Left lung (tissue), 4 donors: ENCODE measurements at regions not wholly inside any gene's neighbourhood (a gene's known extent, or its start where the extent isn't known, plus 50 kb on each side); places are given as distances from the start of the nearest gene placed in this dataset.

Source experiments
- ATAC-seq: fragments of 200-7000 bp; cut with Tn5 transposase; one replicate; pipeline ENCODE4 v1.9.1; 2020; ENCODE audit warnings: moderate library complexity
- DNase-seq, 4 donors: peaks; one replicate each; pipeline ENCODE4 v3.0.0-alpha.2; 2013 to 2020
- H3K27ac ChIP-seq, 2 donors: fragments of 200-600 bp; sonication (generic) in 1 of 2; one replicate each; pipeline versions ENCODE4 v1.5.0 to v1.8.0; 2020 to 2021
- H3K27me3 ChIP-seq, 2 donors: fragments of 200-600 bp; sonication (generic) in 1 of 2; one replicate each; pipeline versions ENCODE4 v1.5.0 to v1.8.0; 2020 to 2021
- H3K36me3 ChIP-seq, 2 donors: fragments of 200-600 bp; sonication (generic) in 1 of 2; one replicate each; pipeline versions ENCODE4 v1.5.0 to v1.8.0; 2020 to 2021
- H3K4me1 ChIP-seq, 2 donors: fragments of 200-600 bp; one replicate each; pipeline ENCODE4 v1.8.0; 2021
- H3K4me3 ChIP-seq, 2 donors: fragments of 200-600 bp; sonication (generic) in 1 of 2; one replicate each; pipeline versions ENCODE4 v1.5.0 to v1.8.0; 2020 to 2021; ENCODE audit warnings: mild to moderate bottlenecking in 1 of 2
- H3K9me3 ChIP-seq, 2 donors: fragments of 200-600 bp; sonication (generic) in 1 of 2; one replicate each; pipeline versions ENCODE4 v1.5.0 to v1.8.0; 2020 to 2021
- intact Hi-C, 2 donors: fragments of 100-400 bp; cut with DNase I; formaldehyde crosslinking; loops; one replicate each; pipeline versions ENCODE4 v1.11.2 to v1.14.2; 2022
- TF ChIP-seq, protein P1 (sequence below), 2 donors: fragments of 200-600 bp; sonication (generic) in 1 of 2; IDR thresholded peaks; one replicate each; pipeline versions ENCODE4 v1.5.0 to v1.8.0; 2021; ENCODE audit warnings: antibody characterized with exemption in 2 of 2
- donor health status: DM: no; HTN: yes; CAD: no.
- donor health status: DM: no; HTN: no; CAD: no.

- peak in 2 of 4 donors; percentile 23 to 53 for DNase-seq
- TF ChIP-seq, protein P1, sequence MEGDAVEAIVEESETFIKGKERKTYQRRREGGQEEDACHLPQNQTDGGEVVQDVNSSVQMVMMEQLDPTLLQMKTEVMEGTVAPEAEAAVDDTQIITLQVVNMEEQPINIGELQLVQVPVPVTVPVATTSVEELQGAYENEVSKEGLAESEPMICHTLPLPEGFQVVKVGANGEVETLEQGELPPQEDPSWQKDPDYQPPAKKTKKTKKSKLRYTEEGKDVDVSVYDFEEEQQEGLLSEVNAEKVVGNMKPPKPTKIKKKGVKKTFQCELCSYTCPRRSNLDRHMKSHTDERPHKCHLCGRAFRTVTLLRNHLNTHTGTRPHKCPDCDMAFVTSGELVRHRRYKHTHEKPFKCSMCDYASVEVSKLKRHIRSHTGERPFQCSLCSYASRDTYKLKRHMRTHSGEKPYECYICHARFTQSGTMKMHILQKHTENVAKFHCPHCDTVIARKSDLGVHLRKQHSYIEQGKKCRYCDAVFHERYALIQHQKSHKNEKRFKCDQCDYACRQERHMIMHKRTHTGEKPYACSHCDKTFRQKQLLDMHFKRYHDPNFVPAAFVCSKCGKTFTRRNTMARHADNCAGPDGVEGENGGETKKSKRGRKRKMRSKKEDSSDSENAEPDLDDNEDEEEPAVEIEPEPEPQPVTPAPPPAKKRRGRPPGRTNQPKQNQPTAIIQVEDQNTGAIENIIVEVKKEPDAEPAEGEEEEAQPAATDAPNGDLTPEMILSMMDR (IDR thresholded peaks at IDR 0.05), result no peak
- Histone ChIP-seq H3K4me1 (peaks cover 9 to 34% of the 10 kb centered on the region in 2 donors), H3K27ac (peak overlapping the region; percentile 30 to 54), H3K27me3 (no peaks in the 10 kb centered on the region), H3K36me3 (no peaks in the 10 kb centered on the region), H3K9me3 (no peaks in the 10 kb centered on the region), H3K4me3 (no peak overlapping the region)
- ATAC-seq, result peak; percentile 36
- intact Hi-C loops, result no loop called here
Observed at GRCh38 chr13:40440990-40441820, 225.2 kb downstream of the FOXO1 start.

- H3K4me1 ChIP-seq, result peaks cover 9 to 34% of the 10 kb centered on the region in 2 donors
- H3K36me3 ChIP-seq, result no peaks in the 10 kb centered on the region
- H3K27ac ChIP-seq, result no peak overlapping the region
- TF ChIP-seq, protein P1 (IDR thresholded peaks at IDR 0.05), result no peak
- ATAC-seq, result no peak
- H3K27me3 ChIP-seq, result no peaks in the 10 kb centered on the region
- H3K9me3 ChIP-seq, result no peaks in the 10 kb centered on the region
- intact Hi-C loops, result no loop called here
- DNase-seq, result no peak
- H3K4me3 ChIP-seq, result no peak overlapping the region
Observed at GRCh38 chr13:40442231-40442630, 224.2 kb downstream of the FOXO1 start.

- ATAC-seq (no peak), DNase-seq (no peak)
- H3K4me1 ChIP-seq, result peaks cover 9 to 34% of the 10 kb centered on the region in 2 donors
- H3K36me3 ChIP-seq, result no peaks in the 10 kb centered on the region
- intact Hi-C loops, result no loop called here
- no peak overlapping the region for H3K4me3 ChIP-seq
- TF ChIP-seq, protein P1 (IDR thresholded peaks at IDR 0.05), result no peak
- no peaks in the 10 kb centered on the region for H3K27me3 ChIP-seq
- H3K27ac ChIP-seq, result no peak overlapping the region
- no peaks in the 10 kb centered on the region for H3K9me3 ChIP-seq
Observed at GRCh38 chr13:40442826-40443225, 223.6 kb downstream of the FOXO1 start.

DNA sequence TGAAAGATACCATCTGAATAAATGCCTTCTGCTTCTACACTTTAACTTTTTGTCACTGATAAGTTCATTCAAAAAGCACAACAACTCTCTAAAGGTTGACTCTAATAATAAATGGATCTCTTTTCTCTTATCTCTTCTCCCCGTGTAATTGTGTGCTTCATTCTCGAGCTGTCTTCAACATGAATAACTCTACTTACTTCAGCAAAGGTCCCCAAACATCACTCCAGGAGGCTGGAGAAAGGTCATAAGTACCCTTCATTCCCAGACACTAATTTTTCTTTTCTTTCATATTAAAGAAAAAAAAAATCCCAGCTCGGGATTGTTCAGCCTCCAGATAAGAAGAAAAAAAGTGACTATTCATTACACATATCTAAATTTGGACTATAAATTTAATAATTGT, 222.2 kb downstream of the FOXO1 start:
- H3K9me3 ChIP-seq, result no peaks in the 10 kb centered on the region
- H3K4me3 ChIP-seq, result no peak overlapping the region
- no peaks in the 10 kb centered on the region for H3K27me3 ChIP-seq
- DNase-seq (no peak), ATAC-seq (no peak)
- no peaks in the 10 kb centered on the region for H3K36me3 ChIP-seq
- intact Hi-C loops, result no loop called here
- TF ChIP-seq, protein P1 (IDR thresholded peaks at IDR 0.05), result no peak
- H3K4me1 ChIP-seq, result peaks cover 6 to 21% of the 10 kb centered on the region in 2 donors
- no peak overlapping the region for H3K27ac ChIP-seq

GRCh38 chr13:40445557-40445990, 220.9 kb downstream of the FOXO1 start:
- TF ChIP-seq, protein P1 (IDR thresholded peaks at IDR 0.05), result no peak
- no peaks in the 10 kb centered on the region for H3K9me3 ChIP-seq
- DNase-seq (peak in 2 of 4 donors; percentile 40 to 58), ATAC-seq (peak; percentile 78)
- no peak overlapping the region for H3K4me3 ChIP-seq
- no peaks in the 10 kb centered on the region for H3K27me3 ChIP-seq
- no peak overlapping the region for H3K27ac ChIP-seq
- peaks cover 5 to 9% of the 10 kb centered on the region in 2 donors for H3K4me1 ChIP-seq
- no peaks in the 10 kb centered on the region for H3K36me3 ChIP-seq
- intact Hi-C loops, result no loop called here
